ENCODE measurements at regions not wholly inside any gene's neighbourhood (a gene's known extent, or its start where the extent isn't known, plus 50 kb on each side); places are given as distances from the start of the nearest gene placed in this dataset.

DNA sequence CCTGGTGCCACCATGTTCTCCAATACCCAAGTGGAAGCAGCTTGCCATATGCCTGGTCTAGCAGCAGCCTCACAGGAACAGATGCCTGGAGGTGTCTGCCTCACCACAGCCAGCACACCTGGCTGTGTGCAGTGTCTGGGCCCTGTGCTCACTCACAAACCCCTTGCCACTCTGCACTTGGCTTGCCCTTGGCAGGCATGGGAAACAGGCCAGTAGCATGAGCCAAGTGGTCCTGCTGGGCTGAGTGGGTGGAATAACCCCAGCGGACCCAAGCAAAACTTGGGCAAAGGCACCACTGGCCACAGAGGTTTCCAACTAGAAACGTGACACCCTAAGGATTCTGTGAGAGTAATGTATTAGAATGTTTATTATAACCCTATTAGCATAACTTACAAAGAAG, 600.5 kb upstream of the GJE1 start:
- TF ChIP-seq, protein P1, sequence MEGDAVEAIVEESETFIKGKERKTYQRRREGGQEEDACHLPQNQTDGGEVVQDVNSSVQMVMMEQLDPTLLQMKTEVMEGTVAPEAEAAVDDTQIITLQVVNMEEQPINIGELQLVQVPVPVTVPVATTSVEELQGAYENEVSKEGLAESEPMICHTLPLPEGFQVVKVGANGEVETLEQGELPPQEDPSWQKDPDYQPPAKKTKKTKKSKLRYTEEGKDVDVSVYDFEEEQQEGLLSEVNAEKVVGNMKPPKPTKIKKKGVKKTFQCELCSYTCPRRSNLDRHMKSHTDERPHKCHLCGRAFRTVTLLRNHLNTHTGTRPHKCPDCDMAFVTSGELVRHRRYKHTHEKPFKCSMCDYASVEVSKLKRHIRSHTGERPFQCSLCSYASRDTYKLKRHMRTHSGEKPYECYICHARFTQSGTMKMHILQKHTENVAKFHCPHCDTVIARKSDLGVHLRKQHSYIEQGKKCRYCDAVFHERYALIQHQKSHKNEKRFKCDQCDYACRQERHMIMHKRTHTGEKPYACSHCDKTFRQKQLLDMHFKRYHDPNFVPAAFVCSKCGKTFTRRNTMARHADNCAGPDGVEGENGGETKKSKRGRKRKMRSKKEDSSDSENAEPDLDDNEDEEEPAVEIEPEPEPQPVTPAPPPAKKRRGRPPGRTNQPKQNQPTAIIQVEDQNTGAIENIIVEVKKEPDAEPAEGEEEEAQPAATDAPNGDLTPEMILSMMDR (IDR thresholded peaks at IDR 0.05; ENCODE audit: unreplicated experiment in 3 of 3), result no peak
- H3K4me3 Mint-ChIP-seq, result no peak overlapping the region
- no peak overlapping the region for H3K27ac Mint-ChIP-seq
- no peaks in the 10 kb centered on the region for H3K36me3 Mint-ChIP-seq (ENCODE audit: low read depth)
- no peaks in the 10 kb centered on the region for H3K4me1 Mint-ChIP-seq
- no peaks in the 10 kb centered on the region for H3K9me3 Mint-ChIP-seq
- H3K27me3 Mint-ChIP-seq (ENCODE audit: low read depth), result no peaks in the 10 kb centered on the region

DNA sequence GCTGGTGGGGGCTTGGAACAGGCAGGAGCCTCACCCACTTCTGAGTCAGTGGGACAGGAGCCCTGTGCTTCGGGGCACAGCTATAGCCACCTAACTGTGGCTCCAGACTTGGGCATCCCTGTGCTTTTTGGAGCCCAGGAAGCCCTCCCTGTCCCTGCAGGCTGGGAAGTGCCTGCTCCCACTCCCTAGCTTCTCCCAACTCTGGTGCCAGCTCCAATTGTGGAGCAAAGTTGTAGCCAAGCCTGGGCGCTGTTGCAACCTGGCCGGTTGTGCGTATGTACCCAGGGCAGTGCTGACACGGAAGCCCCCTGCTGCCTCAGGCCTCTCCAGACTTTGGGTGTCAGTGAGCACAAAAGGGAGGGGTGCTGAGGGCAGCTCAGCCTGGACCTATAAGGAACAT, 601.7 kb upstream of the GJE1 start:
- H3K36me3 Mint-ChIP-seq (ENCODE audit: low read depth), result no peaks in the 10 kb centered on the region
- TF ChIP-seq, protein P1 (IDR thresholded peaks at IDR 0.05; ENCODE audit: unreplicated experiment in 3 of 3), result no peak
- no peaks in the 10 kb centered on the region for H3K9me3 Mint-ChIP-seq

DNA sequence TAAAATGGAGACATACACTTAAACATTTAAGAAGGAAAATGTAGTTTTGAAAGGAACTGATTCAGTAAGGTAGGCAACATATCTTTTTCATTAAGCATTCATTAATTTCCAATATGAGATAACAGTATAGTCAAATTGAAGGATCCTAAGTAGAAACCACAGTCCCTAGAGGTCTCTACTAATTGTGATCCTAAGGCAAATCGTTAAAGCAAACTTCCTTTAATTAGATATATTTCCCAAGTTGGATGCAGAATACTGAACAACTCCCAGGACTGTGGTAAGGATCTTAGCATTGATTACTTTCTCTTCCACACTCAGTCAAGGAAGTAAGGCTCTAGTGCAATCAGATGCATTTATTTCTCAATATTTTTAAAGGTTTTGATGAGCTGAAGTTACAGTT, 604.1 kb upstream of the GJE1 start:
- TF ChIP-seq, protein P1 (IDR thresholded peaks at IDR 0.05; ENCODE audit: unreplicated experiment in 3 of 3), result no peak
- Mint-ChIP-seq H3K4me1 (no peaks in the 10 kb centered on the region), H3K27me3 (ENCODE audit: low read depth) (no peaks in the 10 kb centered on the region), H3K9me3 (no peaks in the 10 kb centered on the region), H3K4me3 (no peak overlapping the region), H3K27ac (no peak overlapping the region), H3K36me3 (ENCODE audit: low read depth) (no peaks in the 10 kb centered on the region)

More for the DNA sequence above, 601.7 kb upstream of the GJE1 start:
- Mint-ChIP-seq H3K27ac (no peak overlapping the region), H3K4me3 (no peak overlapping the region), H3K4me1 (no peaks in the 10 kb centered on the region), H3K27me3 (ENCODE audit: low read depth) (no peaks in the 10 kb centered on the region)

- Mint-ChIP-seq H3K9me3 (no peaks in the 10 kb centered on the region), H3K4me1 (no peaks in the 10 kb centered on the region), H3K36me3 (ENCODE audit: low read depth) (no peaks in the 10 kb centered on the region), H3K27me3 (ENCODE audit: low read depth) (no peaks in the 10 kb centered on the region), H3K27ac (no peak overlapping the region), H3K4me3 (no peak overlapping the region)
- TF ChIP-seq, protein P1 (IDR thresholded peaks at IDR 0.05; ENCODE audit: unreplicated experiment in 3 of 3), result no peak
Observed at GRCh38 chr6:141526985-141527384, 605.7 kb upstream of the GJE1 start.

GRCh38 chr6:141521440-141521839, 611.3 kb upstream of the GJE1 start:
- H3K4me1 Mint-ChIP-seq, result no peaks in the 10 kb centered on the region
- H3K4me3 Mint-ChIP-seq, result no peak overlapping the region
- H3K36me3 Mint-ChIP-seq (ENCODE audit: low read depth), result no peaks in the 10 kb centered on the region

DNA sequence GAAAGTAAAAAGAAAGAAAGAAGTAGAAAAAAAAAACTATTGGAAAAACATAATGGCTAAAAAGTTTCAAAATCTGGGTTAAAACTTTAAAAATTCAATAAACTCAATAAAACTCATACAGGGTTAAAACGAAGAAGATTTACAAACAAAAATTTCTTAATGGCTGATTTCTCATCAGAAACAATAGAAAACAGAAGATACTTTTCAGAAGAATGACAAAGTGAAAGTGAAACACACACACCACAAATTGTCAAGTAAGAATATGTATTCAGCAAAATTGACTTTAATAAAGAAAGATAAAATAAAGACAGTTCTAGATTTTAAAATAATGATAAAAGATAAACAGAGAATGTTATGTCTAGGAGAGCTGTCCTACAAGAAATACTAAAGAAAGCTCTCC, 618.9 kb upstream of the GJE1 start:
- Mint-ChIP-seq H3K27ac (no peak overlapping the region), H3K4me3 (no peak overlapping the region), H3K27me3 (ENCODE audit: low read depth) (no peaks in the 10 kb centered on the region), H3K36me3 (ENCODE audit: low read depth) (no peaks in the 10 kb centered on the region), H3K9me3 (no peaks in the 10 kb centered on the region), H3K4me1 (no peaks in the 10 kb centered on the region)
- TF ChIP-seq, protein P1 (IDR thresholded peaks at IDR 0.05; ENCODE audit: unreplicated experiment in 3 of 3), result no peak

More at GRCh38 chr6:141521440-141521839, 611.3 kb upstream of the GJE1 start:
- no peak overlapping the region for H3K27ac Mint-ChIP-seq
- H3K9me3 Mint-ChIP-seq, result no peaks in the 10 kb centered on the region
- H3K27me3 Mint-ChIP-seq (ENCODE audit: low read depth), result no peaks in the 10 kb centered on the region
- TF ChIP-seq, protein P1 (IDR thresholded peaks at IDR 0.05; ENCODE audit: unreplicated experiment in 3 of 3), result no peak

Measured in nephron (organoid).